IPS-NIHi11 (cell line): ENCODE measurements at regions not wholly inside any gene's neighbourhood (a gene's known extent, or its start where the extent isn't known, plus 50 kb on each side); places are given as distances from the start of the nearest gene placed in this dataset.
"Not testable (repeated sequence)": the region's sequence is repeated elsewhere in the genome, so short reads cannot be mapped to it uniquely, and the experiment has no call there.

ENCODE experiments used
- DNase-seq: peaks from one replicate; pipeline ENCODE4 v3.0.0; 2012; ENCODE audit warnings: mixed read lengths, low spot score

- no peak for DNase-seq
These were observed 439.4 kb upstream of the PFKP start for GRCh38 chr10:2627969-2628368.

GRCh38 chr10:2625094-2625493 is 442.3 kb upstream of the PFKP start:
- no peak for DNase-seq

- no peak for DNase-seq
These were observed 443.6 kb upstream of the PFKP start for GRCh38 chr10:2623675-2624274.

- no peak for DNase-seq
These were observed 446.4 kb upstream of the PFKP start for GRCh38 chr10:2620827-2621521.

GRCh38 chr10:2619916-2620315 is 447.4 kb upstream of the PFKP start:
- no peak for DNase-seq

GRCh38 chr10:2619472-2619871 is 447.9 kb upstream of the PFKP start:
- DNase-seq, result peak; percentile 37

GRCh38 chr10:2618690-2619089 is 448.7 kb upstream of the PFKP start:
- no peak for DNase-seq

GRCh38 chr10:2616215-2616614 is 451.1 kb upstream of the PFKP start:
- DNase-seq, result no peak

GRCh38 chr10:2611603-2612002 is 455.7 kb upstream of the PFKP start:
- DNase-seq, result no peak

- no peak for DNase-seq
These were observed 456.4 kb upstream of the PFKP start for GRCh38 chr10:2610946-2611345.

GRCh38 chr10:2604891-2605290 is 462.5 kb upstream of the PFKP start:
- no peak for DNase-seq

- no peak for DNase-seq
These were observed 467.8 kb upstream of the PFKP start for GRCh38 chr10:2599571-2599970.

GRCh38 chr10:2592360-2593160 is 474.8 kb upstream of the PFKP start:
- DNase-seq, result no peak

- no peak for DNase-seq
These were observed 478.2 kb upstream of the PFKP start for GRCh38 chr10:2589196-2589595.

GRCh38 chr10:2584385-2584784 is 483.0 kb upstream of the PFKP start:
- DNase-seq, result no peak

GRCh38 chr10:2576892-2577291 is 490.5 kb upstream of the PFKP start:
- DNase-seq, result no peak

- DNase-seq, result peak; percentile 23
These were observed 491.9 kb upstream of the PFKP start for GRCh38 chr10:2575460-2575859.

- DNase-seq, result no peak
These were observed 494.7 kb upstream of the PFKP start for GRCh38 chr10:2572611-2573010.

GRCh38 chr10:2556883-2557282 is 510.5 kb upstream of the PFKP start:
- no peak for DNase-seq

GRCh38 chr10:2548071-2548470 is 519.3 kb upstream of the PFKP start:
- DNase-seq, result no peak

GRCh38 chr10:2547606-2548005 is 519.7 kb upstream of the PFKP start:
- DNase-seq, result no peak

- DNase-seq, result not testable (repeated sequence)
These were observed 520.5 kb upstream of the PFKP start for GRCh38 chr10:2546894-2547293.

- DNase-seq, result no peak
These were observed 523.4 kb upstream of the PFKP start for GRCh38 chr10:2543974-2544373.
